ENCODE measurements at regions not wholly inside any gene's neighbourhood (a gene's known extent, or its start where the extent isn't known, plus 50 kb on each side); places are given as distances from the start of the nearest gene placed in this dataset.

DNA sequence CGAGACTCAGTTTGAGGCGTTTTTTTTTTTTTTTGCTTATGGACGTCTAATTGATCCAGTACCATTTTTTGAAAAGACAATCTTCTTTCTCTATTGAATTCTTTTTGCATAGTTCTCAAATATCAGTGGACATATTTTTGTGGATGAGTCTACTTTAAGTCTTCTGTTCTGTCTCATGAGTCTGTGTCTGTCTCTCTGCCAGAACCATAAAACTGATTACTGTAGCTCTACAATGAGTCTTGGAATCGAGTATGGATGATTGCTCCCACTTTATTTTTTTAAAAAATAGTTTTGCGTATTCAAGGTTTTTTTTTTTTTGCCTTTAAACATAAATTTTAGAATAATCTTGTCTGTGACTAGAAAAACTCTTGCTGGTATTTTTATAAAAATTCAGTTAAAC lies 323.5 kb downstream of the ZNF326 start:
- TF ChIP-seq, protein P1, sequence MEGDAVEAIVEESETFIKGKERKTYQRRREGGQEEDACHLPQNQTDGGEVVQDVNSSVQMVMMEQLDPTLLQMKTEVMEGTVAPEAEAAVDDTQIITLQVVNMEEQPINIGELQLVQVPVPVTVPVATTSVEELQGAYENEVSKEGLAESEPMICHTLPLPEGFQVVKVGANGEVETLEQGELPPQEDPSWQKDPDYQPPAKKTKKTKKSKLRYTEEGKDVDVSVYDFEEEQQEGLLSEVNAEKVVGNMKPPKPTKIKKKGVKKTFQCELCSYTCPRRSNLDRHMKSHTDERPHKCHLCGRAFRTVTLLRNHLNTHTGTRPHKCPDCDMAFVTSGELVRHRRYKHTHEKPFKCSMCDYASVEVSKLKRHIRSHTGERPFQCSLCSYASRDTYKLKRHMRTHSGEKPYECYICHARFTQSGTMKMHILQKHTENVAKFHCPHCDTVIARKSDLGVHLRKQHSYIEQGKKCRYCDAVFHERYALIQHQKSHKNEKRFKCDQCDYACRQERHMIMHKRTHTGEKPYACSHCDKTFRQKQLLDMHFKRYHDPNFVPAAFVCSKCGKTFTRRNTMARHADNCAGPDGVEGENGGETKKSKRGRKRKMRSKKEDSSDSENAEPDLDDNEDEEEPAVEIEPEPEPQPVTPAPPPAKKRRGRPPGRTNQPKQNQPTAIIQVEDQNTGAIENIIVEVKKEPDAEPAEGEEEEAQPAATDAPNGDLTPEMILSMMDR (IDR thresholded peaks at IDR 0.05; ENCODE audit: insufficient read depth, low read length): no peak
- no peak for TF ChIP-seq GABPA (IDR thresholded peaks at IDR 0.05; ENCODE audit: low read depth)
- TF ChIP-seq POLR2AphosphoS5 (IDR thresholded peaks at IDR 0.05; ENCODE audit: low read depth): no peak
- no peak for TF ChIP-seq REST (IDR thresholded peaks at IDR 0.05; ENCODE audit: insufficient replicate concordance, low read depth)
- no peak for TF ChIP-seq SPI1 (IDR thresholded peaks at IDR 0.05; ENCODE audit: borderline replicate concordance, low read depth)

Data from HL-60 (cell line).